GM12891 (cell line): ENCODE measurements at regions not wholly inside any gene's neighbourhood (a gene's known extent, or its start where the extent isn't known, plus 50 kb on each side); places are given as distances from the start of the nearest gene placed in this dataset.

ENCODE experiments used
- PAX5 ChIP-seq: IDR thresholded peaks from 2 replicates; pipeline ENCODE4 v1.6.1; 2011; ENCODE audit warnings: low read length, moderate library complexity, mild to moderate bottlenecking; ENCODE audit not compliant: insufficient read depth, severe bottlenecking
- POLR2A ChIP-seq: IDR thresholded peaks from 2 replicates; pipeline ENCODE4 v1.6.1; 2011; ENCODE audit warnings: low read depth, low read length, control low read depth
- POLR2AphosphoS5 ChIP-seq: IDR thresholded peaks from 2 replicates; pipeline ENCODE4 v1.6.1; 2011; ENCODE audit warnings: low read depth, low read length, control low read depth
- POU2F2 ChIP-seq: IDR thresholded peaks from 2 replicates; pipeline ENCODE4 v1.6.1; 2011; ENCODE audit warnings: low read depth, mild to moderate bottlenecking, control low read depth, low read length, moderate library complexity
- SPI1 ChIP-seq: IDR thresholded peaks from 2 replicates; pipeline ENCODE4 v1.6.1; 2011; ENCODE audit warnings: low read depth, low read length, control low read depth
- TAF1 ChIP-seq: IDR thresholded peaks from 2 replicates; pipeline ENCODE4 v1.6.1; 2011; ENCODE audit warnings: low read depth, low read length, control low read depth

DNA sequence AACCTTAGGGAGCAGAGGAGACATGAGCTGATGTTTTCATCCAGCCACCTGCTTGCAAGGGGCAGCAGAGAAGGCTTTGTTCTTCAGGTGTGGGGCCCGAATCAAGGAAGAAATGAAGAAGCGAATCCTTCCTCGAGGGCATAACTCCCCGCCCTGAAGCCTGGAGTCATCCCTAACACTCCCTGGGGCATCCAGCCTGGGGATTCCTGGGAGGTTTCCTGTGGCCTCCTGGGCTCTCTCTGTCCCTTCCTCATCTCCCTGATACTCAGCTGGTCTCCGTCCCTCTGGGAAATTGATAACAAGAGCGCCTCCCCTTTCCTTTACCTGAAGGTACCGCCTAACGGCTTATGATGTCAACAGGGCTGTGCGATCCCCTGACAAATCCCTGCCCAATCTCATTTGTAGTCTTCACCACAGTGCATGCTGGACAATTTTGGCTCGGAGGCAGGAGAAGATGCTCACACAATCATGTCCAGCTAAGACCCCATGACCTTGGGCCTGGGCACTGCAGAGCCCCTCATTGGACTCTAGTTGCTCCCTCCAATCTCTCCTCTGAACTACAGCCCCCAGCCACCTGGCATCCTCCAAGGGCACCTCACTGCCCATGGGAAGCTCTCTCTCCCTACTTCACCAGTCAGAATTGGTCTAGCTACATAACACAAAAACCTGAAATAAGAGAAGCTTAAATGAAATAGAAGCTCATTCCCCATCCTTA, 80.6 kb upstream of the RTL6 start:
- no peak for TF ChIP-seq POLR2AphosphoS5
- no peak for TF ChIP-seq POLR2A
- no peak for TF ChIP-seq TAF1
- TF ChIP-seq PAX5: no peak
- TF ChIP-seq SPI1: no peak
- no peak for TF ChIP-seq POU2F2
